GM12891 (cell line): ENCODE measurements at regions not wholly inside any gene's neighbourhood (a gene's known extent, or its start where the extent isn't known, plus 50 kb on each side); places are given as distances from the start of the nearest gene placed in this dataset.

Experiments
- POLR2A ChIP-seq: IDR thresholded peaks from 2 replicates; pipeline ENCODE4 v1.6.1; 2011; ENCODE audit warnings: low read depth, low read length, control low read depth
- POLR2AphosphoS5 ChIP-seq: IDR thresholded peaks from 2 replicates; pipeline ENCODE4 v1.6.1; 2011; ENCODE audit warnings: low read depth, low read length, control low read depth
- SPI1 ChIP-seq: IDR thresholded peaks from 2 replicates; pipeline ENCODE4 v1.6.1; 2011; ENCODE audit warnings: low read depth, low read length, control low read depth

GRCh38 chr12:125289970-125290369 is 224.7 kb downstream of the AACS start:
- no peak for TF ChIP-seq POLR2A
- no peak for TF ChIP-seq SPI1
- TF ChIP-seq POLR2AphosphoS5 = no peak
